ENCODE measurements at regions not wholly inside any gene's neighbourhood (a gene's known extent, or its start where the extent isn't known, plus 50 kb on each side); places are given as distances from the start of the nearest gene placed in this dataset.

DNA sequence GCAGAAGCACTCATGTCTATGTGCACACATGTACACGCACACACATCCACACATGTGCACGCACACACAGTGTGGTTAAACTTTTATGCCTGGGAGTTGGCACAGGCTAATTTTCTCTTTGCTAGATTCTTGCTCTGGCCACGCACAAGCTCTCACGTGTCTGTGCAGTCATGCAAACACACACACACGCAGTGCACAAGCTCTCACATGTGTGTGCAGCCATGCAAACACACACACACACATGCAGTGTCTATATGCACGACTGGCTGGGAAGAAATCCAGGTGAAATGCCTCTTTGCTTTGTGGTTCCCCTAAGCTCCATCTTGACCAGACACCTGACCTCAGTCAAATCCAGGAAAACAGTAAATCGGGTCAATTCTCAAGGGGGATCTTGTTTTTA is 138.0 kb downstream of the SHOX start:
- TF ChIP-seq, protein P1, sequence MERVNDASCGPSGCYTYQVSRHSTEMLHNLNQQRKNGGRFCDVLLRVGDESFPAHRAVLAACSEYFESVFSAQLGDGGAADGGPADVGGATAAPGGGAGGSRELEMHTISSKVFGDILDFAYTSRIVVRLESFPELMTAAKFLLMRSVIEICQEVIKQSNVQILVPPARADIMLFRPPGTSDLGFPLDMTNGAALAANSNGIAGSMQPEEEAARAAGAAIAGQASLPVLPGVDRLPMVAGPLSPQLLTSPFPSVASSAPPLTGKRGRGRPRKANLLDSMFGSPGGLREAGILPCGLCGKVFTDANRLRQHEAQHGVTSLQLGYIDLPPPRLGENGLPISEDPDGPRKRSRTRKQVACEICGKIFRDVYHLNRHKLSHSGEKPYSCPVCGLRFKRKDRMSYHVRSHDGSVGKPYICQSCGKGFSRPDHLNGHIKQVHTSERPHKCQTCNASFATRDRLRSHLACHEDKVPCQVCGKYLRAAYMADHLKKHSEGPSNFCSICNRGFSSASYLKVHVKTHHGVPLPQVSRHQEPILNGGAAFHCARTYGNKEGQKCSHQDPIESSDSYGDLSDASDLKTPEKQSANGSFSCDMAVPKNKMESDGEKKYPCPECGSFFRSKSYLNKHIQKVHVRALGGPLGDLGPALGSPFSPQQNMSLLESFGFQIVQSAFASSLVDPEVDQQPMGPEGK (CRISPR knock-in tag; IDR thresholded peaks at IDR 0.05; ENCODE audit: borderline replicate concordance), result no peak
- TF ChIP-seq, protein P2, sequence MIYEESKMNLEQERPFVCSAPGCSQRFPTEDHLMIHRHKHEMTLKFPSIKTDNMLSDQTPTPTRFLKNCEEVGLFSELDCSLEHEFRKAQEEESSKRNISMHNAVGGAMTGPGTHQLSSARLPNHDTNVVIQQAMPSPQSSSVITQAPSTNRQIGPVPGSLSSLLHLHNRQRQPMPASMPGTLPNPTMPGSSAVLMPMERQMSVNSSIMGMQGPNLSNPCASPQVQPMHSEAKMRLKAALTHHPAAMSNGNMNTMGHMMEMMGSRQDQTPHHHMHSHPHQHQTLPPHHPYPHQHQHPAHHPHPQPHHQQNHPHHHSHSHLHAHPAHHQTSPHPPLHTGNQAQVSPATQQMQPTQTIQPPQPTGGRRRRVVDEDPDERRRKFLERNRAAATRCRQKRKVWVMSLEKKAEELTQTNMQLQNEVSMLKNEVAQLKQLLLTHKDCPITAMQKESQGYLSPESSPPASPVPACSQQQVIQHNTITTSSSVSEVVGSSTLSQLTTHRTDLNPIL (CRISPR knock-in tag; IDR thresholded peaks at IDR 0.05; ENCODE audit: low read depth), result no peak
- TF ChIP-seq ZFP3 (CRISPR knock-in tag; IDR thresholded peaks at IDR 0.05), result no peak
- TF ChIP-seq ARNTL (CRISPR knock-in tag; IDR thresholded peaks at IDR 0.05; ENCODE audit: borderline replicate concordance, low read depth), result no peak
- no peak for TF ChIP-seq RARB (CRISPR knock-in tag; IDR thresholded peaks at IDR 0.05)
- TF ChIP-seq, protein P3, sequence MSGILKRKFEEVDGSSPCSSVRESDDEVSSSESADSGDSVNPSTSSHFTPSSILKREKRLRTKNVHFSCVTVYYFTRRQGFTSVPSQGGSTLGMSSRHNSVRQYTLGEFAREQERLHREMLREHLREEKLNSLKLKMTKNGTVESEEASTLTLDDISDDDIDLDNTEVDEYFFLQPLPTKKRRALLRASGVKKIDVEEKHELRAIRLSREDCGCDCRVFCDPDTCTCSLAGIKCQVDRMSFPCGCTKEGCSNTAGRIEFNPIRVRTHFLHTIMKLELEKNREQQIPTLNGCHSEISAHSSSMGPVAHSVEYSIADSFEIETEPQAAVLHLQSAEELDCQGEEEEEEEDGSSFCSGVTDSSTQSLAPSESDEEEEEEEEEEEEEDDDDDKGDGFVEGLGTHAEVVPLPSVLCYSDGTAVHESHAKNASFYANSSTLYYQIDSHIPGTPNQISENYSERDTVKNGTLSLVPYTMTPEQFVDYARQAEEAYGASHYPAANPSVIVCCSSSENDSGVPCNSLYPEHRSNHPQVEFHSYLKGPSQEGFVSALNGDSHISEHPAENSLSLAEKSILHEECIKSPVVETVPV (CRISPR knock-in tag; IDR thresholded peaks at IDR 0.05), result no peak
- TF ChIP-seq ESRRG (CRISPR knock-in tag; IDR thresholded peaks at IDR 0.05), result no peak
- TF ChIP-seq, protein P4, sequence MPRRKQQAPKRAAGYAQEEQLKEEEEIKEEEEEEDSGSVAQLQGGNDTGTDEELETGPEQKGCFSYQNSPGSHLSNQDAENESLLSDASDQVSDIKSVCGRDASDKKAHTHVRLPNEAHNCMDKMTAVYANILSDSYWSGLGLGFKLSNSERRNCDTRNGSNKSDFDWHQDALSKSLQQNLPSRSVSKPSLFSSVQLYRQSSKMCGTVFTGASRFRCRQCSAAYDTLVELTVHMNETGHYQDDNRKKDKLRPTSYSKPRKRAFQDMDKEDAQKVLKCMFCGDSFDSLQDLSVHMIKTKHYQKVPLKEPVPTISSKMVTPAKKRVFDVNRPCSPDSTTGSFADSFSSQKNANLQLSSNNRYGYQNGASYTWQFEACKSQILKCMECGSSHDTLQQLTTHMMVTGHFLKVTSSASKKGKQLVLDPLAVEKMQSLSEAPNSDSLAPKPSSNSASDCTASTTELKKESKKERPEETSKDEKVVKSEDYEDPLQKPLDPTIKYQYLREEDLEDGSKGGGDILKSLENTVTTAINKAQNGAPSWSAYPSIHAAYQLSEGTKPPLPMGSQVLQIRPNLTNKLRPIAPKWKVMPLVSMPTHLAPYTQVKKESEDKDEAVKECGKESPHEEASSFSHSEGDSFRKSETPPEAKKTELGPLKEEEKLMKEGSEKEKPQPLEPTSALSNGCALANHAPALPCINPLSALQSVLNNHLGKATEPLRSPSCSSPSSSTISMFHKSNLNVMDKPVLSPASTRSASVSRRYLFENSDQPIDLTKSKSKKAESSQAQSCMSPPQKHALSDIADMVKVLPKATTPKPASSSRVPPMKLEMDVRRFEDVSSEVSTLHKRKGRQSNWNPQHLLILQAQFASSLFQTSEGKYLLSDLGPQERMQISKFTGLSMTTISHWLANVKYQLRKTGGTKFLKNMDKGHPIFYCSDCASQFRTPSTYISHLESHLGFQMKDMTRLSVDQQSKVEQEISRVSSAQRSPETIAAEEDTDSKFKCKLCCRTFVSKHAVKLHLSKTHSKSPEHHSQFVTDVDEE (CRISPR knock-in tag; IDR thresholded peaks at IDR 0.05), result no peak
- TF ChIP-seq OSR1 (CRISPR knock-in tag; IDR thresholded peaks at IDR 0.05), result no peak
